ENCODE measurements at regions not wholly inside any gene's neighbourhood (a gene's known extent, or its start where the extent isn't known, plus 50 kb on each side); places are given as distances from the start of the nearest gene placed in this dataset.

DNA sequence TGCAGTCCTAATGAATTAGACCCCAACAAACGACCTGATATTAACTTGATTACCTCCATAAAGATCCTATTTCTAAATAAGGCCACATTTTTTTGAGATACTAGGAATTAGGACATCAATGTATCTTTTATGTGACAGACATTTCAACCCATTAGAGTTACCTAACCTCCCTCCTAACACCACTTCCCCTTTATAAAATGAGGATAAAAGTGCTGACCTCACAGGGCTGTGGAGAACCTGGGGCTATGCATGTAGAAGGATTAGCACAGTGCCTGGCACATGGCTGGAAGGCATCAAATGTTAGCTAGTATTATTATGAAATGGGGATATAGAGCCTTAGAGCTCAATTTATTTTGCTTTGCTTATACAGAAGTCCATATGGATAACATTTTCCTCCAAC lies 53.5 kb upstream of the LRRN1 start:
- H3K4me3 ChIP-seq = no peak overlapping the region
- WGBS, 2 donors (ENCODE audit: low coverage in 1 of 2) = 24 to 89% methylated on average over 1 of the region's 1 CpG
- intact Hi-C loops (cut with DNase I; ENCODE audit: low total_unique reads) = no loop called here

DNA sequence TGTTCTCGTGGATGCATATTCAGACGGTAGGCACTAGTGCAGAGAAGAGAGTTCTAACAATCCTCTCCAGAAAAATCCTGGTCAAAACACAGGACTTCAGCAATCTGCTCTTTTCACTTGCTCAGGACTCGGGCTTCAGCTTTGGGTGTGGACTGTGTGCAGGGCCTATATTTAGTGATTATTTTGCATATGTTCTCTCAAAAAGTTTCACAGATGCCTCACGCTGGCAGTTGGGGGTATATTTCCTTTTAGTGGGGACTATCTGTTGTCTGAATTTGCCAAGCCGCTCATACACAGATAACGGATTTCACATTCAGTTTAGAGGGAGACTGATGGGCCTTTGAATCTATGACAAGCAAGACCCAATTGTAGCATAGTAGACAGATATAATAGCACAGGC lies 54.4 kb upstream of the LRRN1 start:
- TF ChIP-seq, protein P1, sequence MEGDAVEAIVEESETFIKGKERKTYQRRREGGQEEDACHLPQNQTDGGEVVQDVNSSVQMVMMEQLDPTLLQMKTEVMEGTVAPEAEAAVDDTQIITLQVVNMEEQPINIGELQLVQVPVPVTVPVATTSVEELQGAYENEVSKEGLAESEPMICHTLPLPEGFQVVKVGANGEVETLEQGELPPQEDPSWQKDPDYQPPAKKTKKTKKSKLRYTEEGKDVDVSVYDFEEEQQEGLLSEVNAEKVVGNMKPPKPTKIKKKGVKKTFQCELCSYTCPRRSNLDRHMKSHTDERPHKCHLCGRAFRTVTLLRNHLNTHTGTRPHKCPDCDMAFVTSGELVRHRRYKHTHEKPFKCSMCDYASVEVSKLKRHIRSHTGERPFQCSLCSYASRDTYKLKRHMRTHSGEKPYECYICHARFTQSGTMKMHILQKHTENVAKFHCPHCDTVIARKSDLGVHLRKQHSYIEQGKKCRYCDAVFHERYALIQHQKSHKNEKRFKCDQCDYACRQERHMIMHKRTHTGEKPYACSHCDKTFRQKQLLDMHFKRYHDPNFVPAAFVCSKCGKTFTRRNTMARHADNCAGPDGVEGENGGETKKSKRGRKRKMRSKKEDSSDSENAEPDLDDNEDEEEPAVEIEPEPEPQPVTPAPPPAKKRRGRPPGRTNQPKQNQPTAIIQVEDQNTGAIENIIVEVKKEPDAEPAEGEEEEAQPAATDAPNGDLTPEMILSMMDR (IDR thresholded peaks at IDR 0.05) = no peak
- TF ChIP-seq POLR2A (IDR thresholded peaks at IDR 0.05) (no peak), EP300 (IDR thresholded peaks at IDR 0.05; ENCODE audit: low read depth) (no peak), POLR2AphosphoS5 (IDR thresholded peaks at IDR 0.05) (no peak)
- Histone ChIP-seq H3K36me3 (no peaks in the 10 kb centered on the region), H3K27ac (no peak overlapping the region), H3K9me3 (no peaks in the 10 kb centered on the region), H3K4me1 (no peaks in the 10 kb centered on the region), H3K4me3 (no peak overlapping the region), H3K27me3 (no peaks in the 10 kb centered on the region)
- WGBS, 2 donors (ENCODE audit: low coverage in 1 of 2) = 78 to 100% methylated on average over 3 to 6 of the region's 6 CpGs
- DNase-seq = no peak
- in situ Hi-C loops (cut with MboI; ENCODE audit: low pct_ligation_motif_present in 1 of 4, low pct_unique_long_range_greater_than_20kb in 1 of 4, low sequenced_read_pairs in 3 of 4) = no loop called here
- intact Hi-C loops (cut with DNase I; ENCODE audit: low total_unique reads) = no loop called here

More for the DNA sequence above, 53.5 kb upstream of the LRRN1 start:
- Histone ChIP-seq H3K27me3 (no peaks in the 10 kb centered on the region), H3K27ac (no peak overlapping the region), H3K4me1 (no peaks in the 10 kb centered on the region), H3K9me3 (no peaks in the 10 kb centered on the region), H3K36me3 (no peaks in the 10 kb centered on the region)
- in situ Hi-C loops (cut with MboI; ENCODE audit: low pct_ligation_motif_present in 1 of 4, low pct_unique_long_range_greater_than_20kb in 1 of 4, low sequenced_read_pairs in 3 of 4) = no loop called here
- no peak for DNase-seq
- TF ChIP-seq POLR2A (IDR thresholded peaks at IDR 0.05) = no peak
- TF ChIP-seq POLR2AphosphoS5 (IDR thresholded peaks at IDR 0.05) = no peak
- TF ChIP-seq, protein P1 (IDR thresholded peaks at IDR 0.05) = no peak
- no peak for TF ChIP-seq EP300 (IDR thresholded peaks at IDR 0.05; ENCODE audit: low read depth)

DNA sequence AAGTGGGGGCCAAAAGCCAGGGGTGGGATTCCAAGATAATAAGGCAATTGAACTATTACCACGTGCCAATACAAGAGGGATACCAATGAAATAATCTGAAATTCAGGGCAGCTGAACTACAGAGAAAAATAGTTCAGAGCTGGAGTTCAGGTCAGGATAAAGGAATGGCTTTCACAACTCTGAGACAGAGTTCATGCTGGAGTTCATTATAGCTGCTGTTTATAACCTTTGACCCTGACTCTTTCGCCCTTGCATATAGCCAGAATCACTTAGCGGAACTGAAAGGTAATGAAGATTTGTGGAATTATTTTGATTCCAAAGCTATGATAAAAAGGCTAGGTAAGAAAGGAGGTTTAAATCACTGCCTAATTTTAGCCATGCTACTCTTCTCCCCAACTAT lies 55.5 kb upstream of the LRRN1 start:
- 77 to 92% methylated on average over 3 of the region's 3 CpGs for WGBS, 2 donors (ENCODE audit: low coverage in 1 of 2)
- no peaks in the 10 kb centered on the region for H3K27me3 ChIP-seq
- in situ Hi-C loops (cut with MboI; ENCODE audit: low pct_ligation_motif_present in 1 of 4, low pct_unique_long_range_greater_than_20kb in 1 of 4, low sequenced_read_pairs in 3 of 4) = no loop called here
- no peak for TF ChIP-seq EP300 (IDR thresholded peaks at IDR 0.05; ENCODE audit: low read depth)
- TF ChIP-seq, protein P1 (IDR thresholded peaks at IDR 0.05) = no peak
- TF ChIP-seq POLR2A (IDR thresholded peaks at IDR 0.05) = no peak
- TF ChIP-seq POLR2AphosphoS5 (IDR thresholded peaks at IDR 0.05) = no peak
- no peaks in the 10 kb centered on the region for H3K36me3 ChIP-seq
- H3K4me1 ChIP-seq = no peaks in the 10 kb centered on the region
- H3K9me3 ChIP-seq = no peaks in the 10 kb centered on the region
- no peak overlapping the region for H3K27ac ChIP-seq
- intact Hi-C loops (cut with DNase I; ENCODE audit: low total_unique reads) = no loop called here
- no peak for DNase-seq
- H3K4me3 ChIP-seq = no peak overlapping the region

DNA sequence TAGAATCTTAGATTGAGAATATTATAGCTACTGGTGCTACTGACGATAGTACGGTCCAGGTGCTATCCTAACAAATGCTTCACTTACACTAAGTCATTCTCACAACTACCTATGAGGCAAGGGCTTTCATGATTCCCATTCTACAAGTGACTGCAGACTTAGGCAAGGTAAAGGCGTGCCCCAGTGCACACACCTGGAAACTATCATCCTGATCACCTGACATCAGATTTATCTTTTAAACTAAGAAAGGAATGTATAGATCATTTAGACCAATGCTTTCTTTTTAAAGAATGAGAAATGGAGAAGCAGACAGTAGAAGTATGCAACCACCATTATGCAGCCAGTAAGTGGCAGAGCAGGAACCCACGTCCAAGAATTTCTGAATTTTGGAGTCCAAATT lies 59.2 kb upstream of the LRRN1 start:
- Histone ChIP-seq H3K4me3 (no peak overlapping the region), H3K4me1 (no peaks in the 10 kb centered on the region), H3K9me3 (no peaks in the 10 kb centered on the region), H3K36me3 (no peaks in the 10 kb centered on the region), H3K27ac (no peak overlapping the region), H3K27me3 (no peaks in the 10 kb centered on the region)
- TF ChIP-seq, protein P1 (IDR thresholded peaks at IDR 0.05) = no peak
- TF ChIP-seq POLR2AphosphoS5 (IDR thresholded peaks at IDR 0.05) (no peak), EP300 (IDR thresholded peaks at IDR 0.05; ENCODE audit: low read depth) (no peak), POLR2A (IDR thresholded peaks at IDR 0.05) (no peak)
- WGBS, 2 donors (ENCODE audit: low coverage in 1 of 2) = 82 to 83% methylated on average over 1 to 4 of the region's 4 CpGs
- intact Hi-C loops (cut with DNase I; ENCODE audit: low total_unique reads) (no loop called here), in situ Hi-C loops (cut with MboI; ENCODE audit: low pct_ligation_motif_present in 1 of 4, low pct_unique_long_range_greater_than_20kb in 1 of 4, low sequenced_read_pairs in 3 of 4) (no loop called here)
- DNase-seq = no peak

Data from transverse colon (tissue), 4 donors.